SHP77 treated with DMSO at 0.1 percent for 48 hours (cell line): ENCODE measurements at regions not wholly inside any gene's neighbourhood (a gene's known extent, or its start where the extent isn't known, plus 50 kb on each side); places are given as distances from the start of the nearest gene placed in this dataset.
A peak's percentile ranks its signal among the peaks of the same experiment; 100 is the strongest.

Source experiments
- DNase-seq: peaks from one replicate; lab custom pipeline; 2025; lab: John Stamatoyannopoulos, UW

- no peak for DNase-seq
Measured at GRCh38 chr6:1515280-1515679, 94.4 kb upstream of the FOXC1 start.

DNA sequence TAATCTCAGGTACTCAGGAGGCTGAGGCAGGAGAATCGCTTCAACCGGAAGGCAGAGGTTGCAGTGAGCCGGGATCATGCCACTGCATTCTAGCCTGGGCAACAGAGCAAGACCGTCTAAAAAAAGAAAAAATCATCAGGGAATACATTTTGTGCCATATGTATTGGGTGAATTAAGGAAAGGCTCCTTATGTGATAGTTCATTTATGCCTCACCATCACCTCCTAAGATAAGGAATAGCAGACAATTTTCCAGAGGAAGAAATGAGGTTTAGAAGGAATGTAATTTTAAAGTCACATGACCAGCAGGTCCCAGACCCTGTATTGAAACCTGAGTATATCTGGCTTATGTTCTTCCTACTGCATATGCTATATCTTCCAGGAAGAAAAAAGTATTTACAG lies 93.9 kb upstream of the FOXC1 start:
- no peak for DNase-seq

DNA sequence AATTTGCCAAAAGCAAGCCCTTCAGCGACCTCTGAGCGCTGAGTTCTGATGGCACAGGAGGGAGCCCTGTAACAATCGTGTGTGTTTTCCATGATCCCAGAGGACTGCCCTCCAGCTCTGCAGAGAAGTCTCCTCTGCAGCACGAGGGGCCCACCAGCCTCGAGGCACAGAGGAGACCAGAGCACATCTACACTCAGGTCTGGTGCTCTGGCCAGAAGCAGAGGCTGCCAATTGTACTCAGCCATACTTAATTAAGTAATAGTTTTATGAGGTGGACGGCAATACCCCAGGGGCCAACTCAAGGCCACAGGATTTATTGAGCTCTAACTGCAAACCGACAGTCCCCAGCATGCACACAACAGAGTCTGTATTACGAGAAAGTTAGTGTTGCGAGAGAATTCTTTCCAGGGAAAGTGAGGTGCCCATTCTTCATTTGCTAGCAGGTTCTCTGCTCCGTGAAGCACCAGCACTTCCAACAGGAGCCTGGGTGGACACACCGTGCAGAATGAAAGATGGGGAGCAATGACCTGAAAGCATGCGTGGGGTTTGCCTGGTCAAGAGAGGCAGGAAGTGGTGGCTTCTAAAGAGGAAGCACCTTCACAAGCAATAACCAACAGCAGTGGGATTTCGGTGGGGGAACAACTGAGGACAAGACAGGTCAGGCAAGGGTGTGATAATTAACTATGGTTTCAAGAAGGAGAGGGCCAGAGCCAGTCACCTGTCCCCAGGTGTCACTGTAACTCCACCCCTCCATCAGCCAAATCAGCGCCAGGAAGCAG lies 92.8 kb upstream of the FOXC1 start:
- DNase-seq: no peak

GRCh38 chr6:1518855-1519254 lies 90.9 kb upstream of the FOXC1 start:
- no peak for DNase-seq

DNA sequence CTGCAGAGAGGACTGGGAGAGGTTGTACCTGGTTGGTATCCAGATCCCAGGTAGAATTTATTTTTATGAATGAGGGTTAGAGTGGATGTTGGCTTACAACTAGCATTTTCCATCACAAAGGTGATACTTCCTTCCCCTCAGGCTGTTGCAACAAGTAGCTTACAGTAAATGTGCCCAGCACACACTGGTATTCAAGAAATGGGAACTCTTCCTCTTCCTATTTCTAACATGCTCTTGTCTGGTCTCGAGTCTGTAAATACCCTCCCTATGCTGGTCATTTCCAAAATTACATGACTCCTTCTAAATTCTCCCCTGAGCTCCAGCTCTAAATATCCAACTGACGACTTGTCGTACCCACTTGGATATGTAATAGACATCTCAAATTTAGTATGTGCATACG lies 90.1 kb upstream of the FOXC1 start:
- no peak for DNase-seq

DNA sequence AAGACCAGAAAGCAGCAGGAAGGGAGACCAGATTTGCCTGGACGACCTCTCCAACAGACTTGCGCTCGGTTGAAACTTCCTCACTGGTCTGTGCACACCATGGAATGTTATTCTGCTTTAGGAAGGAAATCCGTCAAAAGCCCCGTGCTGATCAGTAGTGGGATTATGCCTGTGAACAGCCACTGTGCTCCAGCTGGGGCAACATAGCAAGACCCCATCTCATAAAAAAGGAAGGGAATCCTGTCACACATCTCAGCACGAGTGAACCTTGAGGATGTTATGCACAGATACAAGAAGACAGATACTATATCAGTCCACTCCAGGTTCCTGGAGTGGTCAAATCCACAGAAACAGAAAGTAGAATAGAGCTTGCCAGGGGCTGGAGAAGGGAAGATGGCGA lies 86.9 kb upstream of the FOXC1 start:
- no peak for DNase-seq

GRCh38 chr6:1524040-1524480 lies 85.7 kb upstream of the FOXC1 start:
- DNase-seq: peak; percentile 7

- no peak for DNase-seq
Measured at GRCh38 chr6:1525364-1526038, 84.2 kb upstream of the FOXC1 start.

- DNase-seq: no peak
Measured at GRCh38 chr6:1526398-1527072, 83.2 kb upstream of the FOXC1 start.

DNA sequence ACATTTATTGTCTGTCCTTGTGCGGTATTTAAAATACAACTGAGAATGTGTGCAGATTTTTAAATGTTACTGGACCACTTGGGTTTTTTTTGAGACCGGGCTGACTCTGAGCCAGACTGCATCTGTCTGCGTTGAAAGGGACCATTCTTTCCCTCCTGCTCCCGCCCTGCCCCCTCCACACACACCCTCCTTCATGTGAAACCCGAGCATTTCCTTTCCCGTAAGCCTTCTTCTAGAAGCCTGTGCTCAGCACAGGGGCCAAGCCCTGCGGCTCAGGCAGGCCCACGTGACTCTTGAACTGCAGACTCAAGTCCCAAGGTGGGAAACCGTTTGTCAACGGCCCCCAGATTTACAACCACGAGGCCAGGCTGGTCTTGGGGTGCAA lies 82.7 kb upstream of the FOXC1 start:
- DNase-seq: no peak

DNA sequence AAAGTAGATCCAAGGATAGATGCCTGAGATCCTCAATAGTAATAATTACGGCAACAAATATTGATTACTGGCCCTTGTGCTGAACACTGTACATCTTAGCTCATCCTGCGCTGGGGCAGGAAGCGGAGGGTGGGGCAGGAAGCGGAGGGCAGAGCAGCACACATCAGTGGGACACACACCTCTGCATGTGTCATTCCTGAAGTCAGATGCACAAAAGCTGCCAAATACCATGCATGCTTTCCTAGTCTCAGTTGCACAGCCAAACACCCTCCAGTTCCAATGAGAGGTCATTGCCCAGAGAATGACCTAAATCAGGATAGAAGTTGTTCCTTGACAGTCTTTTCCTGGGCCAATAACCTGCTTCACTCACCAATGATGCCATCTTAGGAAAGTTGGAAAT lies 74.4 kb upstream of the FOXC1 start:
- no peak for DNase-seq

DNA sequence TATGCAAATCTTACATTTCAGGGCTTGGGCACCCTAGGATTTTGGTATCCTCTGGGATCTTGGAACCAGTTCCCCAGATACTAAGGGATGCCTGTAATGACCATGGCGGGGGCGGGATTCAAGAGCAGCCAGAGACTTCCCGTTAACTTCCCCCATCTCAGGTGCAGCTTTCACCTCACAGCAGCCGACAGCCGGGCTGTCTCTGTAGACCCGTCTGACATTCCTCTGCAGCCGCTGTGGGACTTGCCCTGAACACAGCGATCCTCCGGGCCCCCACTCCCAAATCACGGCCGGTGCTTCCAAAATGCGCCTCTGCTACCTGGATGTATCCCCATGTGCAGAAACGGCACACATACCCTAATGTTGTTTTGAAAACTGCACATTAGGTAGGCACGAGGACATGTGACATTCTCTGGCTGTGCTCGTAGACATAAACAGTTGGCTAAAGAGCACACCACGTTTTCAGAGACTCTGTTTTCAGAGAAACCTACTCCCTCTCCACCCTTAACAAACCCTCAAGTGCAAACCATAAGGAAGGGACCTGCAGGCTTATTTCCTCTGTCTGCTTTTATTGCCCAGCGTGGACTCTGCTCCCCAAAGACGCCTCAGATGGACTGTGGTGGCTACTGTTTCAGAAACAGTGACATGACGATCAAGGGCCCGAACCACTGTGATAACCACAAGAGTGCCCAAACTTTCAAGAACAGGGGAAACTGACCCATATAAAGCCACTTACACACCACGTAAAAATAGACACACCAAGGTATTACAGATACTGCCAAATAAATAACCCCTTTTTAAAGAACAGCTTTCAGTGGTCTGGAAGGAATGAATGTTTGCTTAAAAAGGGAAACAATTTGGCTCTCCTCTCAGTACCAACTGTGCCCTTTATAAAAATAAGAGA lies 72.9 kb upstream of the FOXC1 start:
- no peak for DNase-seq

GRCh38 chr6:1538369-1538768 lies 71.3 kb upstream of the FOXC1 start:
- no peak for DNase-seq

DNA sequence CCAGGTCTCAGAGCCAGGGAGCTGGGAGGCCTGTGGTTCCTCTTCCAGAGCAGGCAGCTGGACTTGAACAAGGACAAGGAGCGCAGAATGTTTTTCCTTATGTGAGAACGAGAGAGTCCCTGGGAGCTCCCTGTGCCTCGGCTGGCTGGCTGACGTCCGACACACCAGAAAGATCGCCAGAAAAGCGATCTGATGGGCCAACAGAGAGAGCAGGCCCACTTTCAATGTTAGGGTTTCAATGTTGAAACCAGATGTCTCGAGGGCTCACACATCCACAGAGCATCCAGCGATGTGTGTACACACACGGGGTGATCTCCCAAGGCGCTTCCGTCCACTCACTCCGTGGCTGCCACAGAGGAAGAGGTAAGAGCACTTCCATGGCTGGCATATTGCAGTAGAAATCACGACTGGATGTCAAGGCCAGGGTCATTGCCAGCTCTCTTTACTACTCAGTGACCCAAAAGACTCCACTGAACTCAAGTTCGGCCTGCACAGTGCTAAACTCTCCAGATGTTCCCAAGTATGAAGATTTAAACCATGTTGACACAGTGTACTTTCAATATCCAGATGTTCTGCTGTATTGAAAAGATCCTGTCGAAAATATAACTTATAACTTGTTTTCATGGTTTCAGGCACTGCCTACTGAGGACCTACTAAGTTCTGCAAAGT lies 70.8 kb upstream of the FOXC1 start:
- no peak for DNase-seq

DNA sequence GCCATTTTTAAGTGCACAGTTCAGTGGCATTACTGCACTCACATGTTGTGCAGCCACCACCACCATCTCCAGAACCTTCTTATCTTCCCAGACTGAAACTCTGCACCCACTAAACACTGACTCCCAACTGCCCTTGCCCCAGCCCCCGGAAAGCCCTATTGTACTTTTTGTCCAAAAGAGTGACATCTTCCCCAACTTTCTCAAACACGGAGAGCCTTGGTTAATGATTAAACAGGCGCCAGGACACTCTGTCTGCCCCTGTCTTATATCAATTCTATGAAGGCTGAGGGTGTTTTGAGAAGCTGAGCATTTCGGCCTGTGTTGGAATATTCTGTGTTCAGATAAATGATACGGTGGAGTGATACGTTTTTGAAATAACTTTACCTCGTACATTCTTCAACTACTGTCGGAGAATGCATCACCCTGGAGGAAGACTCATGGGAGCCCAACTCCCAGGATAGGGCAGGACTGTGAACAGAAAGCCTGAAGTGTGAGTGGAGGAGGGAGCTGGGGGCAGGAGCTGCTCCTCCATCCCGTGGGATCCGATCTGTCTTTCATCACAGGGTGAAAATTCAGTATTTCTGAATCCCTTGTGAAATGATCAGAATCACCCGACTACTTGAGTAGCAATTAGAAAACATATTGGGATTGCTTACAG lies 68.7 kb upstream of the FOXC1 start:
- DNase-seq: no peak

DNA sequence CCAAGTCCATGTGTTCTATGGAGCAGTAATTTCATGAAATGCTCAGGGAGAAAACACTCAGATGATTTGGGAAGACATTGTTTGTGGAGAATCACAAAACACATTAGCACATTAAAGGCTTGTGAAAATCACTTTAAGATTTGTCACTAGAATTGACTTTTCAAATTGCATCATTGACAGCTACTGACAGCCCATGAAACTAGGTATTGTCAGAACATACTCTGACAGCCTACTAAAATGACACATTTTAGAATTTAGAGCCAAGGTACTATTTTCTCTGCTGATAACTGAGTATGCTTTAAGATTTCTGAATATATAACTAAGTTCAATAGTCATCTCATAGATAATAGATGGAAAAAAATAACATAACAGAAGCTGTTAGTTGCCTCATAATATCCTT lies 67.4 kb upstream of the FOXC1 start:
- no peak for DNase-seq

GRCh38 chr6:1542764-1543163 lies 67.0 kb upstream of the FOXC1 start:
- DNase-seq: no peak

- DNase-seq: no peak
Measured at GRCh38 chr6:1544000-1544399, 65.7 kb upstream of the FOXC1 start.

DNA sequence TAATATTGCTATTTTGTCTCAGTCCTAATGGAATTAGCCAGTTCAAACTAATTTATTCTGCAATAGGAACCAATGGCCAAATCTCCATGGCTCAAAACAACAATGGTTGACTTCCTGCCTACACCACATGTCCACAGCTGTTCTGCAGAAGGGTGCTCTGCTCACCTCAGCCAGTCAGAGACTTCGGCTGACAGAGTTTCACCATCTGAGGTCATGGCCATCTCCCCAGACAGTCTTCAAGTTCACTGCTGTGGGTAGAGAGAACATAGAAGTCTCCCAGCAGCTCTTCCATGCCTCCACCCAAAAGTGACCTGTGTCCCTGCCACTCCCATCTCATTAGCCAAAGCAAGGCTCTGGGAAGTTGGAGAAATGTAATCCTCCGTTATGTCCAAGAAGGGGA lies 65.1 kb upstream of the FOXC1 start:
- DNase-seq: no peak

DNA sequence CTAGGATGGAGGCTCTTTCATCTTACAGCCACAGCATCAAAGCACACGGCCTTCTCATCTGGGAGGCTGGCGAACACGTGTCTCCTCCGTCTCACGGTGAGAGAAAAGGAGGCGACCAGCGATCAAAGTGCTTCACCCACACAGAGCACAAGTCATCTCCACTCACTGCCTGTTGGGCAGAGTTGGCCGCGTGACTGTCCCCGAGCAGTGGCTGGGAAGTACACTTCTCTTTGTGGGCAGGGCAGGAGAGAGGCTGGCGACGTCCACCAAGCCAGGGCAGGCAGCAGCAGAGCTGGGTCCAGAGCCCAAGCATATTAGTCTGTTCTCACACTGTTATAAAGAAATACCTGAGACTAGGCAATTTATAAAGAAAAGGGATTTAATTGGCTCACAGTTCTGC lies 64.1 kb upstream of the FOXC1 start:
- no peak for DNase-seq

DNA sequence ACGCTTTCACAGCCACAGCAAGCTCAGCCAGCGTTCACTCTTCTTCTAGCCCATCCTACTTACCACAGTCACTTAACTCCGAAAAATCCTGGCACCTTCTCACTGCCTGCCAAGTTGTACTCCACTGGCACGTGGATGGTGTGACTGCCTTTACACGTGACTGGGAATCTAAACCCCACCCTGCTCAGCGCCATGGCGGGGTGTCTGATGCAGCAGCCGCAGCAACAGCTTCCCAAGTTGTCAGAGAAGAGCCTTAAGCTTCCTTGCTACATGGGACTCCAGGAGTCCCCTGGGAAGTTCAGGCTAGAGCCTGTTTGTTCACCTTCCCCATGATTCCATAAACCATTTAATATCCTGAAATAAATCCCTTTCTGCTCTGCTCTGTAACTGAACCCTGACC lies 61.9 kb upstream of the FOXC1 start:
- DNase-seq: no peak
